ENCODE measurements at regions not wholly inside any gene's neighbourhood (a gene's known extent, or its start where the extent isn't known, plus 50 kb on each side); places are given as distances from the start of the nearest gene placed in this dataset.
"Not testable (repeated sequence)": the region's sequence is repeated elsewhere in the genome, so short reads cannot be mapped to it uniquely, and the experiment has no call there.

- Histone ChIP-seq H3K36me3 (no peaks in the 10 kb centered on the region), H3K4me1 (peaks cover 5% of the 10 kb centered on the region), H3K9me3 (no peaks in the 10 kb centered on the region), H3K27me3 (no peaks in the 10 kb centered on the region), H3K4me3 (ENCODE audit: low read depth, low read length) (no peak overlapping the region)
- TF ChIP-seq CTCF (IDR thresholded peaks at IDR 0.05; ENCODE audit: low read depth, low read length), result no peak
- DNase-seq, result no peak
Observed at GRCh38 chr4:79599691-79600090, 191.7 kb upstream of the GK2 start.

GRCh38 chr4:79598801-79599200 lies 190.8 kb upstream of the GK2 start:
- H3K4me3 ChIP-seq (ENCODE audit: low read depth, low read length), result no peak overlapping the region
- peaks cover 5% of the 10 kb centered on the region for H3K4me1 ChIP-seq
- DNase-seq, result no peak
- no peaks in the 10 kb centered on the region for H3K27me3 ChIP-seq
- no peak for TF ChIP-seq CTCF (IDR thresholded peaks at IDR 0.05; ENCODE audit: low read depth, low read length)
- no peaks in the 10 kb centered on the region for H3K36me3 ChIP-seq
- no peaks in the 10 kb centered on the region for H3K9me3 ChIP-seq

GRCh38 chr4:79598214-79598613 lies 190.2 kb upstream of the GK2 start:
- H3K4me1 ChIP-seq, result peaks cover 5% of the 10 kb centered on the region
- DNase-seq, result no peak
- H3K4me3 ChIP-seq (ENCODE audit: low read depth, low read length), result no peak overlapping the region
- no peaks in the 10 kb centered on the region for H3K27me3 ChIP-seq
- no peaks in the 10 kb centered on the region for H3K36me3 ChIP-seq
- no peaks in the 10 kb centered on the region for H3K9me3 ChIP-seq
- TF ChIP-seq CTCF (IDR thresholded peaks at IDR 0.05; ENCODE audit: low read depth, low read length), result no peak

GRCh38 chr4:79597266-79597665 lies 189.2 kb upstream of the GK2 start:
- Histone ChIP-seq H3K4me1 (peaks cover 5% of the 10 kb centered on the region), H3K9me3 (no peaks in the 10 kb centered on the region), H3K36me3 (no peaks in the 10 kb centered on the region), H3K27me3 (no peaks in the 10 kb centered on the region), H3K4me3 (ENCODE audit: low read depth, low read length) (no peak overlapping the region)
- DNase-seq, result peak; percentile 73
- TF ChIP-seq CTCF (IDR thresholded peaks at IDR 0.05; ENCODE audit: low read depth, low read length), result no peak

- not testable (repeated sequence) for H3K9me3 ChIP-seq; H3K36me3 ChIP-seq; H3K4me1 ChIP-seq; H3K4me3 ChIP-seq (ENCODE audit: low read depth, low read length); DNase-seq; H3K27me3 ChIP-seq
Observed at GRCh38 chr4:79592218-79592617, 184.2 kb upstream of the GK2 start.

- no peak for TF ChIP-seq CTCF (IDR thresholded peaks at IDR 0.05; ENCODE audit: low read depth, low read length)
- no peaks in the 10 kb centered on the region for H3K27me3 ChIP-seq
- no peaks in the 10 kb centered on the region for H3K9me3 ChIP-seq
- no peak overlapping the region for H3K4me3 ChIP-seq (ENCODE audit: low read depth, low read length)
- DNase-seq, result no peak
- no peaks in the 10 kb centered on the region; the same call in 1 of the 2 replicates for H3K4me1 ChIP-seq
- H3K36me3 ChIP-seq, result no peaks in the 10 kb centered on the region
Observed at GRCh38 chr4:79588679-79589078, 180.7 kb upstream of the GK2 start.

GRCh38 chr4:79587207-79587606 lies 179.2 kb upstream of the GK2 start:
- H3K36me3 ChIP-seq; H3K9me3 ChIP-seq; H3K4me3 ChIP-seq (ENCODE audit: low read depth, low read length); DNase-seq; H3K27me3 ChIP-seq; H3K4me1 ChIP-seq: not testable (repeated sequence)
